Activated gamma-delta T cell treated with anti-CD3 and anti-CD28 coated beads, Interleukin-2, amount 50 U/mL, for 16 hours (primary cell): ENCODE measurements at regions not wholly inside any gene's neighbourhood (a gene's known extent, or its start where the extent isn't known, plus 50 kb on each side); places are given as distances from the start of the nearest gene placed in this dataset.
"Not testable (repeated sequence)": the region's sequence is repeated elsewhere in the genome, so short reads cannot be mapped to it uniquely, and the experiment has no call there.

Source experiments
- DNase-seq: peaks from one replicate; pipeline ENCODE4 v3.0.0-alpha.2; 2020; ENCODE audit warnings: low read depth

DNA sequence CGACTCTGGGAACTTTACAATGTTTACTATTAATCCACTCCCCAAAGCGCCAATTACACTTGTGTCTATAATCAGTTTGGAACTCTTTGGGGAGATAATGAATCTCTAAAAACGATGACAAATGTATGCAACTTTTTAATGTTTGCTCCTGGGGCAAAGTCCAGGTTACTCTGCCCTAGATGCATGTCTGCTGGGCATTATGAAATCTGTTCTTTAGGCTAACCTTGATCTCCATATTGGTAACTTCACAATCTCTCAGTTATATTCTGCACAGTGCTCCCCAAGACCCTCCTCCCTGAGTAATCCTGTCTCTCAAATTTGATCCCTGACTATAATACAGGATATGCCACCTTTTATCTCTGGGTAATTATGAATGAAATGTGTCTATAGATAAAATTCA is 152.2 kb upstream of the TRPM3 start:
- DNase-seq, result no peak

GRCh38 chr9:71271602-71272001 is 150.2 kb upstream of the TRPM3 start:
- DNase-seq, result no peak

DNA sequence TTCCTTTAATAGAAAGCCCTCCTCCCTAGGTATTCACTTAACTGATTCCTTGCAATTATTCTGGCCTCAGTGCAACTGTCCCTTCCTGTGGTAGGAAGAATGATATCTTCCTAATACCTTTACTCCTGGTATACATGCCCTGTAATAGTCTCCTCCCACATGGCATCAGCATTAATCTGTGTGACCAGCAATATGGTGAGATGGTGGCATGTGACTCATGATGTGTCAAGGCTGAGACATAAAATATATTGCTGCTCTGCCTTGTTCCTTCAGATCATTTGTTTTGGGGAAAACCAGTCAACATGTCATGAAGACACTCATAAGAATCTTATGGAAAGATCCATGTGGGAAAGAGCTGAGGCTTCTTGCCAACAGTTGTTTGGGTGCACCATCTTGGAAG is 149.1 kb upstream of the TRPM3 start:
- no peak for DNase-seq

- DNase-seq, result no peak
These were observed 148.4 kb upstream of the TRPM3 start for GRCh38 chr9:71269859-71270258.

- DNase-seq, result no peak
These were observed 147.6 kb upstream of the TRPM3 start for GRCh38 chr9:71268871-71269635.

GRCh38 chr9:71263451-71263850 is 142.0 kb upstream of the TRPM3 start:
- no peak for DNase-seq

GRCh38 chr9:71260419-71260818 is 139.0 kb upstream of the TRPM3 start:
- DNase-seq, result not testable (repeated sequence)

DNA sequence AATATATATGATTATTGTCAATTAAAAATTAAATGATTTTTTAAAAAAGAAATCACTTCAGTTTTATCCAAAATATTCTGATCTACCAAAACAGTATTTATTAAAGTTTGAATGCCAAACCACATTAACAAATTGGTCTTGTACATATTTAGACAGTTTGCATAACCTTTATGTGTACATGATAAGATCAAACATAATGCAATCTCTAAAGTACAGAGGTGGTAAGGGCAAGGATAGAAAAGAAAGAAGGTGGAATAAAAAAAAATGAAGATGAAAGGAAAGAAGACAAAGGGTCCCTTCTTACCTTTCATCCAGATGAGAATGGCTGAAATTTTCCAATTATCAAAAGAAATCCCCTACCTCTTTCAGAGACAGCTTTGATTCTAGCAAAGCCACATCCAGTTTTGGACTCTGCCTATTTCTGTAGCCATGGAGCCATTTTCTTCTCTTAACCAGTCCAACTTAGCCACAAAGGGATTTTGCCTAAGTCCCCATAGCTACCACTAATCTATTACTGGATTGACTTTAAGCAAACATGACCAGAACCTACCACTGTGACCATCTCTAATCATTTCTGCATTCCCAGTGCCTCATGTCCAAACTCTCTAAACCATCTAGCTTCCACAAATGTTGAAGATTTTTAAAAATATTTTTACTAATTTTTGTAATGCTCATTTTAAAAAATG is 133.3 kb upstream of the TRPM3 start:
- no peak for DNase-seq

DNA sequence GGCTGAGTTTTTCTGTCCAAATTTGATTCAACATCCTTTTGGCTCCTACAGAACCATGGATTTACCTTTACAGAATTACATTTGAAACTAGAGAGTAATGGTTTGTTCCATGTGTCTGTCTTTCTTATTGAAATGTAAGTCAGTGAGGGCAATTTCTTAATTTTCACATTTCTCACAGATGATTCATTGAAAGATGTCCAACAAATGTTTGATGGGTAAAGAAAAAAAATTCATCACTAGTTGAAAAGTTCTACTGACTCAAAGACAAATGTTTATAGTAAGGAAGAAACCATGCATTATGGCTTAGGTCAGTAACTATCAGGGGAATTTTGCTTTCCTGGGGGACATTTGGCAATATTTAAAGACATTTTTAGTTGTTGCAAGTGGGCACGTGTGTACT is 131.6 kb upstream of the TRPM3 start:
- DNase-seq, result no peak

GRCh38 chr9:71250581-71250980 is 129.2 kb upstream of the TRPM3 start:
- no peak for DNase-seq

DNA sequence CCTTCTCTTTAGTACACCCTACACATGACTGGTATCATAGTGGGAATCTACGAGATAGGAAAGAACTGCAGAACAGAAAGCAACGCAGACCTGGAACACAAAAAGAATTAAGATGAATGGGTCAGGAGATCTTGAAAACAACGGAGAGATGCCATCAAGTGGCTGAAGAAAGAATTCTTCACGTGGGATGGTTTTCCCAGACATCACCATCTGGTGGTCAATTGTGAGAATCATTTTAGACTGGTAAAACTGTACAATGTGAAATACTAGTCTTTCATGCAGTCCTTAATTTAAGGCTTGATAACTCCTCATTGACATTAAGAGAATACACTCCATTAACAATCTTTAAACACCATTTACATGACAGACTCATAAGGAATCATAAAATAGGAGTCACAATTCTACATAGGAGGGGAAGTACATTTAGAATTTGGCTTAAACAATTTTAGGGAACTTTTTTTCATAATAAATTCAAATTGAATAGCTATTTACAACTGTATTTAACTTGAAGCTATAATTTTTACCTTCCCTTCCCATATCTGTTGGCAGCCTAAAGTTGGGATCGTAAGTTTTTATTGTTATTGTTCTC is 128.4 kb upstream of the TRPM3 start:
- no peak for DNase-seq

- DNase-seq, result no peak
These were observed 124.2 kb upstream of the TRPM3 start for GRCh38 chr9:71245651-71246050.

GRCh38 chr9:71243951-71244350 is 122.5 kb upstream of the TRPM3 start:
- DNase-seq, result no peak

GRCh38 chr9:71242081-71242480 is 120.7 kb upstream of the TRPM3 start:
- no peak for DNase-seq

- no peak for DNase-seq
These were observed 115.6 kb upstream of the TRPM3 start for GRCh38 chr9:71237051-71237450.

DNA sequence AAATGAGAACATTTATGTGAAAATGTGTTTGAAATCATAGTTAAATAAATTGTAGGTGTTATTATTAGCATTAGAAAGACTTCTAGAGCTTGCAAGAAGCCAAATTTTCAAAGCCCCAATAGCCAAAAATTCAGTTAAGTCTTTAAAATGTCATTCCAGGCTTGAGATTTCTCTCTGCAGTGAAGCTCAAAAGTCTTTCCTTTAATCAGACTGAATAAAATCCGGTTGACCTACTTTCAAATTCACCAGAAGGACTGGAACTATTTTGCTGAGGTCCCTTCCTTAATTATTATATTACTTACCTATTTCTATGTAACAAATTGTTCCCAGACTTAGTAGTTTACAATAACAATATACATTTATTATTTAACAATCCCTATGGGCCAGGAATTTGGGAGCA is 112.2 kb upstream of the TRPM3 start:
- DNase-seq, result no peak

- DNase-seq, result no peak
These were observed 102.6 kb upstream of the TRPM3 start for GRCh38 chr9:71223953-71224538.

- no peak for DNase-seq
These were observed 97.4 kb upstream of the TRPM3 start for GRCh38 chr9:71218774-71219173.

GRCh38 chr9:71213633-71214032 is 92.2 kb upstream of the TRPM3 start:
- no peak for DNase-seq

- no peak for DNase-seq
These were observed 88.9 kb upstream of the TRPM3 start for GRCh38 chr9:71210326-71210725.

- DNase-seq, result no peak
These were observed 88.5 kb upstream of the TRPM3 start for GRCh38 chr9:71209890-71210289.

DNA sequence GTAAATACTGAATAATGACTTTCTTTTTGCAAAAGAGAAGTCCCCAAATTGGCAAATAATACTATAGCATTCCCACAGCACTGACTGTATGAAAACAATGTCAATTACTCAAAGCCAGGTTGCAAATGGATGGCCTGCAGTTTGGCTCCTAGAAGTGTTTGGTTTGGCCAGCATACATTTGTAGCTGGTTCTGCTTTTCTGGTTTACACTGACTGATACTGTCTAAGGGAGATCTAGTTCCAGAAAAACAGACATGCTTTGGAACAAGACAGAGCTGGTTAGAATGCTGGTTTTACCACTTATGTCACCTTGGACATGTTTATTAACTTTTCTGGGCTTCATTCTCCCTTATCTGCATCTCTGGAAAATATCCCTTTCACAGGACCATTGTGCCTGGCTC is 81.5 kb upstream of the TRPM3 start:
- DNase-seq, result no peak

DNA sequence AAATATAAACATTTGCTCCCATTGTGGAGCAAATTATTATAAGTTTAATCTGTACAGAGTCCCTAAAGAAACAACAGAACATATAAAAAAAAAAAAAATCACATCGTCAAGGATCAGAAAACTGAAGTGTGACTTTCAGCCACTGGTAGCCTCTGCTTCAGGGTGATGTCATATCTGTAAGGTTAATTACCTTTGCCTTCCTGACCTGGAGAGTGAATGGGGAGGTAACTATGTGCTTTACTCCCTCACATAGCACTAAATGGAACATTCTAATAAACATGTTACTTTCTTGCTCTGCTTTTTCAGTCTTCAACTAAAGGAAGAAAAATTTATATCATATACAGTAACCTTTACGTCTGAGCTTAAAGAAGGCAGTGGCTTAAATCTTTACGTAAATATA is 70.3 kb upstream of the TRPM3 start:
- DNase-seq, result no peak
